DOHH2 (cell line): ENCODE measurements at regions not wholly inside any gene's neighbourhood (a gene's known extent, or its start where the extent isn't known, plus 50 kb on each side); places are given as distances from the start of the nearest gene placed in this dataset.

ENCODE experiments used
- EZH2phosphoT487 ChIP-seq: fragments of 200-600 bp; sonication (generic); IDR thresholded peaks from 2 replicates; pipeline ENCODE4 v1.6.1; 2017; ENCODE audit warnings: borderline replicate concordance, mild to moderate bottlenecking, antibody characterized with exemption, low read length, moderate library complexity, mixed read lengths
- TF ChIP-seq, protein P1 (sequence below): fragments of 200-600 bp; sonication (generic); IDR thresholded peaks from one replicate; pipeline ENCODE4 v1.5.1; 2014; ENCODE audit warnings: antibody characterized with exemption, mild to moderate bottlenecking, low read depth, low read length; ENCODE audit not compliant: poor library complexity, severe bottlenecking

DNA sequence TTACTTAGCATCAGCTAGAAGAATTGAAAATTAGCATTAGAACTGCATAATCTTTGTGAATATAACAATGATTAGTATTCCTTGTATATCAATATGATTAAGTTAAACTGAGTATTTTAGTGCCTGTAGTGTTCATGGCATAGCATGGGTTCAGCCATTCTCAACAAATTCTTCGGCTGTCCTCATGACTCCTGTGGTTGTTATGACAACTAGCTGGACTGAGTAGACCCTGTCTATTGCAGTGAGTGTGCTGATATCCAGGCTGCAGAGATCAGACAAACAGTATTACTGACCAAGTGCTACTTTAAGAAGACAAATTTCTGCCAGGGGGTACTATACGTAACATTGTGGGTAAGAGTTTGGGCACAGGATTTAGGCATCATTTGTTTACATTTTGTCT lies 125.9 kb downstream of the NUDT12 start:
- TF ChIP-seq, protein P1, sequence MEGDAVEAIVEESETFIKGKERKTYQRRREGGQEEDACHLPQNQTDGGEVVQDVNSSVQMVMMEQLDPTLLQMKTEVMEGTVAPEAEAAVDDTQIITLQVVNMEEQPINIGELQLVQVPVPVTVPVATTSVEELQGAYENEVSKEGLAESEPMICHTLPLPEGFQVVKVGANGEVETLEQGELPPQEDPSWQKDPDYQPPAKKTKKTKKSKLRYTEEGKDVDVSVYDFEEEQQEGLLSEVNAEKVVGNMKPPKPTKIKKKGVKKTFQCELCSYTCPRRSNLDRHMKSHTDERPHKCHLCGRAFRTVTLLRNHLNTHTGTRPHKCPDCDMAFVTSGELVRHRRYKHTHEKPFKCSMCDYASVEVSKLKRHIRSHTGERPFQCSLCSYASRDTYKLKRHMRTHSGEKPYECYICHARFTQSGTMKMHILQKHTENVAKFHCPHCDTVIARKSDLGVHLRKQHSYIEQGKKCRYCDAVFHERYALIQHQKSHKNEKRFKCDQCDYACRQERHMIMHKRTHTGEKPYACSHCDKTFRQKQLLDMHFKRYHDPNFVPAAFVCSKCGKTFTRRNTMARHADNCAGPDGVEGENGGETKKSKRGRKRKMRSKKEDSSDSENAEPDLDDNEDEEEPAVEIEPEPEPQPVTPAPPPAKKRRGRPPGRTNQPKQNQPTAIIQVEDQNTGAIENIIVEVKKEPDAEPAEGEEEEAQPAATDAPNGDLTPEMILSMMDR: no peak
- TF ChIP-seq EZH2phosphoT487: no peak
